K562 (cell line): ENCODE measurements at regions not wholly inside any gene's neighbourhood (a gene's known extent, or its start where the extent isn't known, plus 50 kb on each side); places are given as distances from the start of the nearest gene placed in this dataset.

Experiments
- ATAC-seq: fragments of 200-7000 bp; cut with Tn5 transposase; 3 replicates; pipeline ENCODE4 v1.9.1; 2020; ENCODE audit warnings: moderate library complexity
- BruUV-seq: library from RNA; stranded (reverse); fragments of 400-500 nt; replicated peaks from 2 replicates; lab custom pipeline; 2021; lab: Mats Ljungman, UMichigan
- CTCF ChIA-PET: fragments of 300-600 bp; formaldehyde crosslinking; extraction: SDS; loops from one replicate; lab custom pipeline; 2021; ENCODE audit warnings: low intra/inter-chr PET ratio; lab: Yijun Ruan, JAX
- POLR2A ChIA-PET: fragments of 300-600, 350-650 bp; sonication (Branson Sonifier 250); formaldehyde crosslinking; extraction: SDS; loops from one replicate; lab custom pipeline; 2021; ENCODE audit warnings: antibody characterized with exemption, inconsistent platforms; lab: Yijun Ruan, JAX
- DNase-seq, 4 experiments: peaks; one replicate each; pipeline versions ENCODE4 v3.0.0 to v3.0.0-alpha.2; 2011 to 2018; ENCODE audit warnings: low spot score in 3 of 4, mixed read lengths in 3 of 4; ENCODE audit errors: extremely low read depth in 1 of 4
- FAIRE-seq: peaks from 2 replicates; lab custom pipeline; 2011; peaks lifted over from hg19 to GRCh38; lab: Jason Lieb, UNC
- H2AFZ ChIP-seq: 2 replicates; pipeline ENCODE4 v1.6.0; 2011; ENCODE audit warnings: low read depth, low read length, control low read depth, inconsistent platforms
- H3K27ac ChIP-seq: fragments of 200-600 bp; 3 replicates; pipeline ENCODE4 v1.8.0; 2011; ENCODE audit warnings: low read depth, mild to moderate bottlenecking, control low read depth, inconsistent platforms, low read length, moderate library complexity, mixed read lengths; ENCODE audit errors: extremely low read depth
- H3K27me3 ChIP-seq, 2 experiments: fragments of 300-600 bp in 1 of 2; 2 replicates in 1 of 2; 3 replicates in 1 of 2; pipeline versions ENCODE4 v1.6.0 to v1.8.0; 2011; ENCODE audit warnings: inconsistent platforms in 2 of 2, low read length in 2 of 2, mild to moderate bottlenecking in 1 of 2, mixed read lengths in 1 of 2, moderate library complexity in 1 of 2; ENCODE audit not compliant: control insufficient read depth in 2 of 2, insufficient read depth in 2 of 2
- H3K36me3 ChIP-seq: fragments of 300-600 bp; 3 replicates; pipeline ENCODE4 v1.8.0; 2011; ENCODE audit warnings: mild to moderate bottlenecking, low read length, inconsistent platforms; ENCODE audit not compliant: control insufficient read depth, insufficient read depth
- H3K4me1 ChIP-seq, 2 experiments: fragments of 200-600 bp in 1 of 2; replicated peaks in 1 of 2; 2 replicates in 1 of 2; 3 replicates in 1 of 2; pipeline versions ENCODE4 v1.5.1 to v1.8.0; 2011; ENCODE audit warnings: inconsistent platforms in 2 of 2, low read length in 2 of 2, mild to moderate bottlenecking in 1 of 2, mixed read lengths in 1 of 2, moderate library complexity in 1 of 2; ENCODE audit not compliant: control insufficient read depth in 2 of 2, insufficient read depth in 2 of 2
- H3K4me2 ChIP-seq: 2 replicates; pipeline ENCODE4 v1.6.1; 2011; ENCODE audit warnings: low read length, control low read depth, inconsistent platforms, mixed read lengths; ENCODE audit not compliant: insufficient read depth
- H3K4me3 ChIP-seq: fragments of 200-600 bp; sonication (generic), shearing (Covaris generic); 2 replicates; pipeline ENCODE4 v1.5.1; 2016; ENCODE audit warnings: control low read depth, inconsistent platforms
- H3K79me2 ChIP-seq: fragments of 200-600 bp; 3 replicates; pipeline ENCODE4 v1.8.0; 2011; ENCODE audit warnings: low read length, inconsistent platforms; ENCODE audit not compliant: control insufficient read depth, insufficient read depth
- H3K9ac ChIP-seq, 2 experiments: 2 replicates each; pipeline versions ENCODE4 v1.6.0 to v1.6.1; 2011; ENCODE audit warnings: low read depth in 2 of 2, low read length in 2 of 2, control low read depth in 1 of 2, inconsistent platforms in 1 of 2, mild to moderate bottlenecking in 1 of 2, mixed read lengths in 1 of 2; ENCODE audit not compliant: insufficient read depth in 1 of 2
- H3K9me1 ChIP-seq: one replicate; pipeline ENCODE4 v1.6.0; 2011; ENCODE audit warnings: inconsistent platforms, mild to moderate bottlenecking, low read length, moderate library complexity; ENCODE audit not compliant: control insufficient read depth, insufficient read depth
- H3K9me3 ChIP-seq: replicated peaks from 2 replicates; pipeline ENCODE4 v1.5.1; 2011; ENCODE audit warnings: low read depth, low read length, inconsistent platforms; ENCODE audit not compliant: control insufficient read depth, insufficient read depth
- H4K20me1 ChIP-seq: replicated peaks from 2 replicates; pipeline ENCODE4 v1.6.1; 2011; ENCODE audit warnings: low read length, inconsistent platforms, mixed read lengths; ENCODE audit not compliant: control insufficient read depth, insufficient read depth
- ZFP36 ChIP-seq: fragments of 150-350 bp; IDR thresholded peaks from 2 replicates; pipeline ENCODE4 v1.6.1; 2018; ENCODE audit warnings: low read length, low read depth; ENCODE audit not compliant: partially characterized antibody
- ZNF609 ChIP-seq: sonication (generic); formaldehyde crosslinking; IDR thresholded peaks from 2 replicates; pipeline ENCODE4 v1.8.1; 2023; ENCODE audit warnings: missing genetic modification reagents, mild to moderate bottlenecking, borderline replicate concordance
- WGBS: fragments of 100-300 bp; shearing (Covaris generic); methylation state at CpG from one replicate; pipeline ENCODE4 v1.1.6; 2016; ENCODE audit warnings: low coverage, mixed read lengths; ENCODE audit not compliant: insufficient coverage; ENCODE audit errors: missing lambda C conversion rate; 5-methylcytosine and 5-hydroxymethylcytosine counted together
- in situ Hi-C: fragments of 300-500 bp; cut with MboI; formaldehyde crosslinking; loops from 4 replicates; pipeline ENCODE4 v1.15.0; 2018; ENCODE audit warnings: inconsistent platforms, mixed read lengths
- intact Hi-C: fragments of 100-400 bp; cut with micrococcal nuclease; formaldehyde crosslinking; loops from 2 replicates; pipeline ENCODE4 v1.14.2; 2022

GRCh38 chr9:115556432-115556831, 438.5 kb upstream of the TNC start:
- Histone ChIP-seq H3K27me3 (no peaks in the 10 kb centered on the region), H3K9ac (no peak overlapping the region), H3K9me1 (no peaks in the 10 kb centered on the region), H3K27ac (no peak overlapping the region), H3K4me3 (no peak overlapping the region), H3K9me3 (no peaks in the 10 kb centered on the region), H3K4me1 (no peaks in the 10 kb centered on the region), H3K36me3 (no peaks in the 10 kb centered on the region), H3K79me2 (no peaks in the 10 kb centered on the region), H2AFZ (no peak overlapping the region), H3K4me2 (no peak overlapping the region)
- ATAC-seq (no peak), DNase-seq (no peak), FAIRE-seq (no peak)
- WGBS, result 0% methylated on average over 1 of the region's 1 CpG
- intact Hi-C loops, result no loop called here
- POLR2A ChIA-PET, result no interaction called here
- in situ Hi-C loops, result no loop called here
- TF ChIP-seq ZFP36 (peak; percentile 44), ZNF609 (CRISPR knock-in tag) (no peak)
- TF ChIP-seq, all 486 proteins: peak for 1
- CTCF ChIA-PET, result no interaction called here
- no peaks in the 10 kb centered on the region for H4K20me1 ChIP-seq
- no TSS peak for BruUV-seq
